Epithelial cell of proximal tubule (primary cell): ENCODE measurements at regions not wholly inside any gene's neighbourhood (a gene's known extent, or its start where the extent isn't known, plus 50 kb on each side); places are given as distances from the start of the nearest gene placed in this dataset.

ENCODE experiments used
- DNase-seq: peaks from one replicate; pipeline ENCODE4 v3.0.0-alpha.2; 2011; ENCODE audit warnings: low read depth
- H3K4me3 ChIP-seq: 2 replicates; pipeline ENCODE4 v1.5.1; 2011; ENCODE audit warnings: low read depth, mild to moderate bottlenecking, low read length
- TF ChIP-seq, protein P1 (sequence below): conservative IDR thresholded peaks from 2 replicates; pipeline ENCODE4 v1.5.1; 2012; ENCODE audit warnings: low read depth, mild to moderate bottlenecking, low read length

DNA sequence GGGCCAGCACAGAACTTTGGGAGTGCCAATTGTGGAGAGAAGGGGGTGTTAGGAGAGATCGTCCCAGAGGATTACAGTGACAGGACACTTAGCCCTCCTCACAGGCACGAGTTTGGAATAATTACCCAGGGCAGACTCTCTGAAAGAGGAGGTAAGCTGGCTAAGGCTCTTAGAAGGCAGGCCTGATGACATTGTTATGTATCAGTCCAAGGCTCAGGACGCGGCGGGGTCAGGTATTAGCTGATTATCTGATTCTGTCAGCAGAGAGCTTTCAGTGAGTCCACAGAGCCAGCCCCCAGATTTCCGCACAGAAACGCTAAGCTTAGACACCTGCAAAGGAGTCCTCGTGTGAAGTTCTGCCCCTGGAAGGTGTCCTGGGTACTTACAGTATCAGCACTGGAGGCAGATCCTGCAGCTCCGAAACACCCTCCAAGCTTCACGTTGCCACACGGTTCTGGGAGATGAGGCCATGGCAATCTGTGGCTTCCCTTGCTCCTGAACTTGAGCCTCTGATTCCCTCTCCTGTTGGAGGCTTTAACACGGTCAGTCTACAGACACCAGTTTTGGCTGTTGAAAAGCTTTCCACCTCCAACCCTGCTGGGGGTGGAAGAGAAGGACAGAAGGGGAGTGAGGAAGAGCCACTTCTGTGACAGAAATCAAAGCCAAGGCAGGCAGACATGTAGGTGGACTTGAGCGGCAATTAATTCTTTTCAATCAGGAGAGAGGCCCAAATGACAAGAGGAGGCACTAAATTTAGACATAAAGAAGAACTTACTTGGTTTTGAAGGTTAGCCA is 123.6 kb upstream of the CADM1 start:
- TF ChIP-seq, protein P1, sequence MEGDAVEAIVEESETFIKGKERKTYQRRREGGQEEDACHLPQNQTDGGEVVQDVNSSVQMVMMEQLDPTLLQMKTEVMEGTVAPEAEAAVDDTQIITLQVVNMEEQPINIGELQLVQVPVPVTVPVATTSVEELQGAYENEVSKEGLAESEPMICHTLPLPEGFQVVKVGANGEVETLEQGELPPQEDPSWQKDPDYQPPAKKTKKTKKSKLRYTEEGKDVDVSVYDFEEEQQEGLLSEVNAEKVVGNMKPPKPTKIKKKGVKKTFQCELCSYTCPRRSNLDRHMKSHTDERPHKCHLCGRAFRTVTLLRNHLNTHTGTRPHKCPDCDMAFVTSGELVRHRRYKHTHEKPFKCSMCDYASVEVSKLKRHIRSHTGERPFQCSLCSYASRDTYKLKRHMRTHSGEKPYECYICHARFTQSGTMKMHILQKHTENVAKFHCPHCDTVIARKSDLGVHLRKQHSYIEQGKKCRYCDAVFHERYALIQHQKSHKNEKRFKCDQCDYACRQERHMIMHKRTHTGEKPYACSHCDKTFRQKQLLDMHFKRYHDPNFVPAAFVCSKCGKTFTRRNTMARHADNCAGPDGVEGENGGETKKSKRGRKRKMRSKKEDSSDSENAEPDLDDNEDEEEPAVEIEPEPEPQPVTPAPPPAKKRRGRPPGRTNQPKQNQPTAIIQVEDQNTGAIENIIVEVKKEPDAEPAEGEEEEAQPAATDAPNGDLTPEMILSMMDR, result no peak
- no peak for DNase-seq
- no peak overlapping the region for H3K4me3 ChIP-seq

- TF ChIP-seq, protein P1, result no peak
- no peak overlapping the region for H3K4me3 ChIP-seq
- no peak for DNase-seq
These were observed 122.9 kb upstream of the CADM1 start for GRCh38 chr11:115627071-115627470.

GRCh38 chr11:115626414-115626813 is 122.2 kb upstream of the CADM1 start:
- no peak overlapping the region for H3K4me3 ChIP-seq
- no peak for DNase-seq
- TF ChIP-seq, protein P1, result no peak

DNA sequence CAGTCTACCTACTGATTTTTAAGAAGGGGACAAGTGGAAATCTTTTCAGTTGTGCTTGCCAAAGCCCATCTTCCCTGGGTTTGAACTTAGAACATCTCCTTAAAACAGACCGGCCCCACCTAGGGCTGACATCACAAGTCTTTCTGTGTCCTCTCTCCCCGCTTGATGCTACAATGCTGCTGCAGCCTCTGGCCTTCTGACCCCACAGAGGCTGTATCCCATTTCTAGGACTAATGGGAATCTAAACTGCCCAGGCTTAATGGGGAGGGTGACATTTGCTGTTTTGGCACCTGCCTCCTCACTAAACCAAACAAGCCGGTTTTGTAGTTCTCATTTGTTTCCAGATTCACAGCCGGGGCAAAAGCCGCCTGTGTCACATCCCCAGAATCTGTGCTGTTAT is 121.3 kb upstream of the CADM1 start:
- TF ChIP-seq, protein P1, result no peak
- no peak for DNase-seq
- no peak overlapping the region for H3K4me3 ChIP-seq

DNA sequence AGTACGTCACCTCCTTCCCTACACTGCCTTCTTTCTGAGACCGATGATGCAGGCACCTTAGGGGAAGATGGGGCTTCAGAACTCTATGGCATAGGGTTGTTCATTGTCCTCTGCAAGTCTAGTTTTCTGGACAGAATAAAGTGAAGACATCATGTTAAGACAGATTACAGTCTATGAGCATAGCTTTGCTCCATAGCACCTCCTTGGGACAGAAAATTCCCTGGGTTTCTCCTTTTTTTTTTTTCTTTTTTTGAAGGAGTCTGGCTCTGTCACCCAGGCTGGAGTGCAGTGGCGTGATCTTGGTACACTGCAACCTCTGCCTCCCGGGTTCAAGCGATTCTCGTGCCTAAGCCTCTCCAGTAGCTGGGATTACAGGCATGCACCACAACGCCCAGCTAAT is 119.8 kb upstream of the CADM1 start:
- no peak overlapping the region for H3K4me3 ChIP-seq
- DNase-seq, result no peak
- TF ChIP-seq, protein P1, result peak; percentile 38

DNA sequence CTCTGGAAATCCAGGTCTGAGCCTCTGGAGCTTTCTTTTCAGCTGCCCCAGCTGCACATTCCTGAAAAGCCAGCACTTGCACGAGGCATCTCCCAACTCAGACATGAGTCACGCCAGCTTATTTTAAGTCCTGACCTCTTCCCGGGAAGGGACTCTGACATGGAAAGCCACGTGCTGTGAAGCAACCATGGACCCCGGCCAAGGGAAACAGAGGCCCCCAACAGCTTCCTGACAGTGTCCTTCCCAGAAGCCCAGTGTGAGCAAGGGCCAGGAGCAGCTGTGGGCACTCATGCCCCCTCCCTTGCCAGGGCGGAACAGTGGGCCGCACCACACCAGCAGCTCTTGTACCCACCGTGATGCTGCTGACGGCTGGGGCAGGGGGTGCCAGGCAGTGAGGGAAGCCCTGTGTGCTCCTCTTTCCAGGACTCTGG is 118.8 kb upstream of the CADM1 start:
- no peak overlapping the region for H3K4me3 ChIP-seq
- DNase-seq, result peak; percentile 83
- TF ChIP-seq, protein P1, result no peak

GRCh38 chr11:115618428-115618827 is 114.2 kb upstream of the CADM1 start:
- no peak overlapping the region for H3K4me3 ChIP-seq
- DNase-seq, result no peak
- TF ChIP-seq, protein P1, result no peak
